B cell (primary cell): ENCODE measurements at regions not wholly inside any gene's neighbourhood (a gene's known extent, or its start where the extent isn't known, plus 50 kb on each side); places are given as distances from the start of the nearest gene placed in this dataset.

Experiments used
- ATAC-seq: fragments of 200-7000 bp; cut with Tn5 transposase; one replicate; pipeline ENCODE4 v1.10.0; 2021; ENCODE audit warnings: low read depth, mild to moderate bottlenecking, moderate number of reproducible peaks, moderate library complexity
- CTCF ChIA-PET: fragments of 350-600 bp; sonication (Branson Sonifier 250); formaldehyde crosslinking; loops from one replicate; lab custom pipeline; 2021; ENCODE audit warnings: antibody characterized with exemption, inconsistent platforms; lab: Charles Lee
- POLR2A ChIA-PET: fragments of 350-600 bp; sonication (Branson Sonifier 250); formaldehyde crosslinking; loops from one replicate; lab custom pipeline; 2021; ENCODE audit warnings: antibody characterized with exemption; lab: Charles Lee
- DNase-seq: peaks from one replicate; pipeline ENCODE4 v3.0.0; 2013
- H2AFZ ChIP-seq: 2 replicates; pipeline ENCODE4 v1.6.1; 2012; ENCODE audit warnings: mild to moderate bottlenecking, low read depth, low read length; ENCODE audit not compliant: insufficient read depth, poor library complexity, severe bottlenecking
- H3K27ac ChIP-seq, 2 donors: 1 replicate in 1 of 2; 2 replicates in 1 of 2; pipeline ENCODE4 v1.5.1; 2012 to 2013; ENCODE audit warnings: low read length in 2 of 2, mild to moderate bottlenecking in 2 of 2, moderate library complexity in 1 of 2
- H3K27me3 ChIP-seq, 4 experiments: fragments of 200-600 bp in 1 of 4; sonication (generic) in 1 of 4; replicated peaks in 1 of 4; 1 replicate in 2 of 4; 2 replicates in 2 of 4; pipeline versions ENCODE4 v1.6.1 to v1.7.0; 2013 to 2016; ENCODE audit warnings: low read length in 3 of 4, mild to moderate bottlenecking in 2 of 4, mixed read lengths in 1 of 4, moderate library complexity in 1 of 4; ENCODE audit not compliant: insufficient read depth in 4 of 4, control insufficient read depth in 3 of 4; ENCODE audit errors: control extremely low read depth in 1 of 4
- H3K36me3 ChIP-seq, 2 experiments: replicated peaks in 1 of 2; 1 replicate in 1 of 2; 2 replicates in 1 of 2; pipeline versions ENCODE4 v1.6.1 to v1.7.1; 2013; ENCODE audit warnings: low read length in 1 of 2; ENCODE audit not compliant: insufficient read depth in 2 of 2, control insufficient read depth in 1 of 2; ENCODE audit errors: control extremely low read depth in 1 of 2, extremely low read depth in 1 of 2
- H3K4me1 ChIP-seq, 2 donors: fragments of 200-600 bp in 1 of 2; sonication (generic) in 1 of 2; 1 replicate in 1 of 2; 2 replicates in 1 of 2; pipeline versions ENCODE4 v1.5.1 to v1.6.1; 2013 to 2017; ENCODE audit warnings: low read length in 2 of 2; ENCODE audit not compliant: control insufficient read depth in 2 of 2, insufficient read depth in 2 of 2
- H3K4me2 ChIP-seq: replicated peaks from 2 replicates; pipeline ENCODE3; 2012; ENCODE audit warnings: mild to moderate bottlenecking, low read depth, low read length; ENCODE audit not compliant: poor library complexity, severe bottlenecking
- H3K4me3 ChIP-seq, 5 experiments: fragments of 200-600 bp in 1 of 5; sonication (generic) in 1 of 5; 1 replicate in 3 of 5; 2 replicates in 2 of 5; pipeline versions ENCODE4 v1.5.1 to v1.7.0; 2011 to 2016; ENCODE audit warnings: low read length in 4 of 5, mild to moderate bottlenecking in 4 of 5, low read depth in 2 of 5, control low read depth in 1 of 5, moderate library complexity in 1 of 5; ENCODE audit not compliant: insufficient read depth in 1 of 5; ENCODE audit errors: control extremely low read depth in 1 of 5, extremely low read depth in 1 of 5
- H3K79me2 ChIP-seq: fragments of 200-600 bp; sonication (generic); one replicate; pipeline ENCODE4 v1.6.0; 2016; ENCODE audit warnings: low read length; ENCODE audit not compliant: control insufficient read depth, insufficient read depth
- H3K9ac ChIP-seq: fragments of 200-600 bp; sonication (generic); 2 replicates; pipeline ENCODE4 v1.6.1; 2017; ENCODE audit warnings: mild to moderate bottlenecking, low read length, moderate library complexity
- H3K9me3 ChIP-seq, 3 donors: one replicate each; pipeline versions ENCODE4 v1.6.1 to v1.7.1; 2013; ENCODE audit warnings: low read length in 2 of 3; ENCODE audit not compliant: control insufficient read depth in 2 of 3, insufficient read depth in 1 of 3; ENCODE audit errors: control extremely low read depth in 1 of 3
- H4K20me1 ChIP-seq: 2 replicates; pipeline ENCODE4 v1.6.0; 2012; ENCODE audit warnings: mild to moderate bottlenecking, low read length; ENCODE audit not compliant: insufficient read depth, control insufficient read depth, poor library complexity, severe bottlenecking
- H3K27ac Mint-ChIP-seq: one replicate; pipeline ENCODE4 v1.8.0; 2021; ENCODE audit warnings: mixed read lengths
- H3K27me3 Mint-ChIP-seq: one replicate; pipeline ENCODE4 v1.8.0; 2021; ENCODE audit warnings: mixed read lengths
- H3K4me1 Mint-ChIP-seq: one replicate; pipeline ENCODE4 v1.8.0; 2021; ENCODE audit warnings: mixed read lengths
- H3K4me3 Mint-ChIP-seq: one replicate; pipeline ENCODE4 v1.8.0; 2021; ENCODE audit warnings: mixed read lengths
- H3K9me3 Mint-ChIP-seq: one replicate; pipeline ENCODE4 v1.8.0; 2022; ENCODE audit warnings: mixed read lengths; ENCODE audit not compliant: insufficient read depth
- EZH2 ChIP-seq: IDR thresholded peaks from 2 replicates; pipeline ENCODE4 v1.6.1; 2012; ENCODE audit warnings: borderline replicate concordance, low read depth, mild to moderate bottlenecking, moderate library complexity, low read length; ENCODE audit not compliant: insufficient read depth, poor library complexity, severe bottlenecking
- WGBS: methylation state at CpG from one replicate; pipeline ENCODE4 v1.1.5; 2013; ENCODE audit warnings: missing lambda C conversion rate; ENCODE audit not compliant: insufficient coverage; 5-methylcytosine and 5-hydroxymethylcytosine counted together
- intact Hi-C: fragments of 100-400 bp; cut with micrococcal nuclease; formaldehyde crosslinking; loops from one replicate; pipeline ENCODE4 v1.10.0; 2022
- TF ChIP-seq, protein P1 (sequence below): fragments of 200-600 bp; IDR thresholded peaks from one replicate; pipeline ENCODE4 v1.8.0; 2022; ENCODE audit warnings: antibody characterized with exemption, mild to moderate bottlenecking

DNA sequence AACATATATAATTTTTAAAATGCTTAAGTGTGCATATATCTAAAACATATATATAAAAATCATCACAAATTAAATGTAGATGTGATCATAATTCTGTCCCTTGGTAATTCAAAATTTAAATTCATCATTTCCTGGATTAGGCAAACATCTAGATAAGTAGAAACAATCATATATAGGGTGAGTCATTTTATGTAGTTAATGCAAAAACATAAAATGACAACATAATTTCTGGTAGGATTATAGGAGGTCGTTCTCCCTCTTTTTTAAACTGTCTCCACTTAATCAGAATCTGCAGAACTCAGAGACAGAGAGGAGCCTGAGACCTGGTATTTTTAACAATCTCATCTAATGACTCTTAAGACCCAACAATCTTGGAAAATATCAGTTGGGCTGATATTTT lies 333.4 kb downstream of the KCTD12 start:
- Mint-ChIP-seq H3K27me3 (no peaks in the 10 kb centered on the region), H3K27ac (no peak overlapping the region), H3K4me3 (no peak overlapping the region), H3K9me3 (no peaks in the 10 kb centered on the region), H3K4me1 (no peaks in the 10 kb centered on the region)
- DNase-seq (no peak), ATAC-seq (no peak)
- no peaks in the 10 kb centered on the region for H4K20me1 ChIP-seq
- no peaks in the 10 kb centered on the region for H3K4me1 ChIP-seq
- H3K79me2 ChIP-seq, result no peaks in the 10 kb centered on the region
- WGBS, result no CpG with 5 or more reads among the region's 1 CpG
- no peak overlapping the region for H3K9ac ChIP-seq
- intact Hi-C loops, result no loop called here
- no peaks in the 10 kb centered on the region for H3K9me3 ChIP-seq
- TF ChIP-seq, protein P1, sequence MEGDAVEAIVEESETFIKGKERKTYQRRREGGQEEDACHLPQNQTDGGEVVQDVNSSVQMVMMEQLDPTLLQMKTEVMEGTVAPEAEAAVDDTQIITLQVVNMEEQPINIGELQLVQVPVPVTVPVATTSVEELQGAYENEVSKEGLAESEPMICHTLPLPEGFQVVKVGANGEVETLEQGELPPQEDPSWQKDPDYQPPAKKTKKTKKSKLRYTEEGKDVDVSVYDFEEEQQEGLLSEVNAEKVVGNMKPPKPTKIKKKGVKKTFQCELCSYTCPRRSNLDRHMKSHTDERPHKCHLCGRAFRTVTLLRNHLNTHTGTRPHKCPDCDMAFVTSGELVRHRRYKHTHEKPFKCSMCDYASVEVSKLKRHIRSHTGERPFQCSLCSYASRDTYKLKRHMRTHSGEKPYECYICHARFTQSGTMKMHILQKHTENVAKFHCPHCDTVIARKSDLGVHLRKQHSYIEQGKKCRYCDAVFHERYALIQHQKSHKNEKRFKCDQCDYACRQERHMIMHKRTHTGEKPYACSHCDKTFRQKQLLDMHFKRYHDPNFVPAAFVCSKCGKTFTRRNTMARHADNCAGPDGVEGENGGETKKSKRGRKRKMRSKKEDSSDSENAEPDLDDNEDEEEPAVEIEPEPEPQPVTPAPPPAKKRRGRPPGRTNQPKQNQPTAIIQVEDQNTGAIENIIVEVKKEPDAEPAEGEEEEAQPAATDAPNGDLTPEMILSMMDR, result no peak
- no peak for TF ChIP-seq EZH2
- no peak overlapping the region for H3K4me2 ChIP-seq
- H3K36me3 ChIP-seq, result no peaks in the 10 kb centered on the region
- H3K4me3 ChIP-seq, result no peak overlapping the region
- no peaks in the 10 kb centered on the region for H3K27me3 ChIP-seq
- POLR2A ChIA-PET, result no interaction called here
- CTCF ChIA-PET, result no interaction called here
- H3K27ac ChIP-seq, result no peak overlapping the region
- H2AFZ ChIP-seq, result no peak overlapping the region

DNA sequence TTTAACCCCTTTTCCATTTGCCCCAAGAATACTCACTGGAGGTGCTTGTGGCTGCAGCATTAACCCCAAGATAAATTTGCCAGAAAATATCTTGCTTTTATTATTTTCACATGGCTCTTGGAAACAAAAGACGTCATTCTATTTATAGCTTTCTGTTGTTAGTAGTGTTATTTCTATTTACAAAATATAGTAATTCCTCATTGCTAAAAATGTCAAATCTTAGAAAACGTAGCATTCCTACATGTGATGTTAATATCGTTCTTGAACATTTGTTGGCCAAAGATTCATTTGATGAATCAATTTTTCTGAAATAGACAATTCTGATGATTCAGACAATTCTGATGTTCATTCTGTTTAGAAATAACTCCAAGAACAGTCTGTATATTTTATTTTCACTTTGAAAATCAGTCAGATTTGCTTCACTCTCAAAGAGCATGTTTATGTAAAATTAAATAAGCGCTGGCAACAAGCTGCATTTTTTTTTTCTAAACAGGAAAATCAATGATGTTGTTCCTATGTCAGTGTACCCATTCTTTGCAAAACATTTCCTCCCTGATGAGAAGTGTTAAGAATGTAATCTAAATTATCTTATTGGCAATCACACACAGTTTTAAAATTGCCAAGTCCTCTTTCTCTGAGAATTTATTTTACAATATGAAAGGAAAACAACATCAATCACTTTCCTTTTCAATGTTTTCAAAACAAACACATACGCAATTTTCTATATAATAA lies 334.0 kb downstream of the KCTD12 start:
- H3K79me2 ChIP-seq, result no peaks in the 10 kb centered on the region
- no peaks in the 10 kb centered on the region for H3K27me3 ChIP-seq
- Mint-ChIP-seq H3K9me3 (no peaks in the 10 kb centered on the region), H3K4me3 (no peak overlapping the region), H3K27ac (no peak overlapping the region), H3K4me1 (no peaks in the 10 kb centered on the region), H3K27me3 (no peaks in the 10 kb centered on the region)
- TF ChIP-seq, protein P1, result no peak
- no peak for TF ChIP-seq EZH2
- no peak overlapping the region for H3K27ac ChIP-seq
- CTCF ChIA-PET, result no interaction called here
- DNase-seq (no peak), ATAC-seq (no peak)
- WGBS, result no CpG with 5 or more reads among the region's 5 CpGs
- H3K4me1 ChIP-seq, result no peaks in the 10 kb centered on the region
- H3K4me3 ChIP-seq, result no peak overlapping the region
- POLR2A ChIA-PET, result no interaction called here
- no peaks in the 10 kb centered on the region for H3K36me3 ChIP-seq
- no peak overlapping the region for H3K4me2 ChIP-seq
- no peaks in the 10 kb centered on the region for H4K20me1 ChIP-seq
- no peak overlapping the region for H2AFZ ChIP-seq
- intact Hi-C loops, result no loop called here
- H3K9ac ChIP-seq, result no peak overlapping the region
- no peaks in the 10 kb centered on the region for H3K9me3 ChIP-seq
